ENCODE measurements at regions not wholly inside any gene's neighbourhood (a gene's known extent, or its start where the extent isn't known, plus 50 kb on each side); places are given as distances from the start of the nearest gene placed in this dataset.
A peak's percentile ranks its signal among the peaks of the same experiment; 100 is the strongest.
"Not testable (repeated sequence)": the region's sequence is repeated elsewhere in the genome, so short reads cannot be mapped to it uniquely, and the experiment has no call there.

DNA sequence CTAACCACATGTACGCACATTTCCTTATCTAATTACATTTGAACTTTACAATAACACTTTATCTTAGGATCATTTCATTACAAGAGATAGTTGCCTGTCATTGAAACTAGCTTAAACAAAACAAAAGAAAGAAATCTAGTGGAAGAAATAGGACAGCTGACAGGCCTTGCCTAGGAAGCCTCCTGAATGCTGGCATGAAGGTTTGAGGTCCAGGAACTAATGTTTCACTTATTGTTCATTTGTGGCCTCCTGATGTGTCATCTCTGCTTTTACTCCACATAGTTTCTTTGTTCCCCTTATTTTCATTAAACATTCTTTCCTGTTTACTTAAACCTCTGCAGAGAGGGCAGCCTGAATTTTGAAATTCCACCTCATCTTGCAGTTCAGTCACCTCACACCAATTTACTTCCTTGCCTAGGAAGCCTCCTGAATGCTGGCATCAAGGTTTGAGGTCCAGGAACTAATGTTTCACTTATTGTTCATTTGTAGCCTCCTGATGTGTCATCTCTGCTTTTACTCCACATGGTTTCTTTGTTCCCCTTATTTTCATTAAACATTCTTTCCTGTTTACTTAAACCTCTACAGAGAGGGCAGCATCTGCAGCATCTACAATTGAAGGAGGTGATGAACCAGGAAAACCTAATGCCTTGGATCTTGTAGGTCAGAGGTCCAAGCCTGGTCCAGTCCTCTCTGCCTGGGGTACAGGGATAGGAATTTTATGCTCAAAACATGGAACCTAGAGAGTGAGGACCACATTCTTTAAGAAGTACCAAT is 319.2 kb downstream of the SPATA31A1 start:
- not testable (repeated sequence) for H3K4me1 Mint-ChIP-seq; H3K9me3 Mint-ChIP-seq; H3K27me3 Mint-ChIP-seq (ENCODE audit: low read depth in 3 of 3); DNase-seq; H3K27ac Mint-ChIP-seq; H3K36me3 Mint-ChIP-seq; H3K4me3 Mint-ChIP-seq

GRCh38 chr9:39675211-39675553 is 319.7 kb downstream of the SPATA31A1 start:
- H3K27ac Mint-ChIP-seq; H3K27me3 Mint-ChIP-seq (ENCODE audit: low read depth in 3 of 3); H3K4me1 Mint-ChIP-seq; H3K4me3 Mint-ChIP-seq; H3K36me3 Mint-ChIP-seq; H3K9me3 Mint-ChIP-seq; DNase-seq: not testable (repeated sequence)

GRCh38 chr9:39678534-39679263 is 323.2 kb downstream of the SPATA31A1 start:
- not testable (repeated sequence) for H3K27me3 Mint-ChIP-seq (ENCODE audit: low read depth in 3 of 3); H3K27ac Mint-ChIP-seq; H3K4me3 Mint-ChIP-seq; H3K4me1 Mint-ChIP-seq; DNase-seq; H3K36me3 Mint-ChIP-seq; H3K9me3 Mint-ChIP-seq

DNA sequence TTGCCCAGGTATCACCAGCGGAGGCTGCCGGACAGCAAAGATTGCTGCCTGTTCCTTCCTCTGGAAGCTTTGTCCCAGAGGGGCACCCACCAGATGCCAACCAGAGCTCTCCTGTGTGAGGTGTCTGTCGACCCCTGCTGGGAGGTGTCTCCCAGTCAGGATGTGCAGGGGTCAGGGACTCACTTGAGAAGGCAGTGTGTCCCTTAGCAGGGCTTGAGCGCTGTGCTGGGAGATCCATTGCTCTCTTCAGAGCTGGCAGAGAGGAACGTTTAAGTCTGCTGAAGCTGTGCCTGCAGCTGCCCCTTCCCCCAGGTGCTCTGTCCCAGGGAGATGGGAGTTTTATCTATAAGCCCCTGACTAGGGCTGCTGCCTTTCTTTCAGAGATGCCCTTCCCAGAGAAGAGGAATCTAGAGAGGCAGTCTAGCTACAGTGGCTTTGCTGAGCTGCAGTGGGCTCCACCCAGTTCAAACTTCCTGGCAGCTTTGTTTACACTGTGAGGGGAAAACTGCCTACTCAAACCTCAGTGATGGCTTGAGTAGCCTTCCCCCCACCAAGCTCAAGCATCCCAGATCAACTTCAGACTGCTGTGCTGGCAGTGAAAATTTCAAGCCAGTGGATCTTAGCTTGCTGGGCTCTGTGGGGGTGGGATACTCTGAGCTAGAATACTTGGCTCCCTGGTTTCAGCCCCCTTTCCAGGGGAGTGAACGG is 325.4 kb downstream of the SPATA31A1 start:
- not testable (repeated sequence) for H3K27me3 Mint-ChIP-seq (ENCODE audit: low read depth in 3 of 3); H3K9me3 Mint-ChIP-seq; DNase-seq; H3K4me3 Mint-ChIP-seq; H3K27ac Mint-ChIP-seq; H3K36me3 Mint-ChIP-seq; H3K4me1 Mint-ChIP-seq

DNA sequence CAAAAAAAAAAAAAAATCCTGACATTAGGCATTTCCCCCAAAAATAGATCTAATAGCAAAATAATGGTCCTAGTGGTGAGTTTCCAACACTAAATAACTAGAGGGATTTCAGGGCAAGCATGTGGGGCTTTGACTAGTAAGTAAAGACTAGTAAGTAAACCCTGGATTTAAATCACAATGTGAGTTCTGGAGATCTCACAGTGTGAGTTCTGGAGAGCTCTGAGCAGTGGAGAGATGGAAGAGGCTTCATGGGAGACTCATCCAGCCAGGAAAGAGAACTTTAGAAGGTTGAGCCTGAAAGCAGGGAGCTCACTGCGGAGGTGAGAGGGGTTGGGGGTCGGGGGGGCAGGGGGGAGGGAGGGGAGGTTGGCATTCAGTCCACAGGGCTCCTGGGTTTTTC is 373.4 kb downstream of the SPATA31A1 start:
- not testable (repeated sequence) for H3K9me3 Mint-ChIP-seq; H3K36me3 Mint-ChIP-seq; H3K4me3 Mint-ChIP-seq; H3K4me1 Mint-ChIP-seq; H3K27ac Mint-ChIP-seq; H3K27me3 Mint-ChIP-seq (ENCODE audit: low read depth in 3 of 3); DNase-seq

GRCh38 chr9:39744898-39745297 is 389.4 kb downstream of the SPATA31A1 start:
- DNase-seq; H3K9me3 Mint-ChIP-seq; H3K27me3 Mint-ChIP-seq (ENCODE audit: low read depth in 3 of 3); H3K4me1 Mint-ChIP-seq; H3K27ac Mint-ChIP-seq; H3K36me3 Mint-ChIP-seq; H3K4me3 Mint-ChIP-seq: not testable (repeated sequence)

DNA sequence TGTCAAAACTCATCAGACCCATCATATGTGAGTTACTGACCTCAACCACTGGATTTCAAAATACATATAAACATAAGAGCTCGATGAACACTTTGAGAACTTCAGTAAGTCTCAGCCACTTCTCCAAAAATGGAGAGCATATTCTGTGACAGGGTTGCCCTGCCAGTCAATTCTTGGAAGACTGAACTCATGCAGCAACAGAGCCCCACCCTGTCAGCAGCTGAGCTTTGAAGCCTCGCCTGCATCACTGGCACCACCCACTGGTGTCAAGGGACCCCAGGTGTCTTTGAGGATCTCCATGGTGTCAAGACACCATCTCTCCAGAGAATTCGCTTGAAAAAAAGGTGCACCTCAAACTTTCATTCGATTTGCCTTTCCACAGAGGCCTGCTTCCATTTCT is 420.1 kb downstream of the SPATA31A1 start:
- not testable (repeated sequence) for DNase-seq; H3K4me1 Mint-ChIP-seq; H3K27me3 Mint-ChIP-seq (ENCODE audit: low read depth in 3 of 3); H3K27ac Mint-ChIP-seq; H3K4me3 Mint-ChIP-seq; H3K36me3 Mint-ChIP-seq; H3K9me3 Mint-ChIP-seq

GRCh38 chr9:39791356-39791755 is 435.9 kb downstream of the SPATA31A1 start:
- not testable (repeated sequence) for H3K27me3 Mint-ChIP-seq (ENCODE audit: low read depth in 3 of 3); H3K36me3 Mint-ChIP-seq; H3K4me3 Mint-ChIP-seq; H3K27ac Mint-ChIP-seq; H3K9me3 Mint-ChIP-seq; H3K4me1 Mint-ChIP-seq
- DNase-seq, result peak; percentile 31 to 48 (median 47)

DNA sequence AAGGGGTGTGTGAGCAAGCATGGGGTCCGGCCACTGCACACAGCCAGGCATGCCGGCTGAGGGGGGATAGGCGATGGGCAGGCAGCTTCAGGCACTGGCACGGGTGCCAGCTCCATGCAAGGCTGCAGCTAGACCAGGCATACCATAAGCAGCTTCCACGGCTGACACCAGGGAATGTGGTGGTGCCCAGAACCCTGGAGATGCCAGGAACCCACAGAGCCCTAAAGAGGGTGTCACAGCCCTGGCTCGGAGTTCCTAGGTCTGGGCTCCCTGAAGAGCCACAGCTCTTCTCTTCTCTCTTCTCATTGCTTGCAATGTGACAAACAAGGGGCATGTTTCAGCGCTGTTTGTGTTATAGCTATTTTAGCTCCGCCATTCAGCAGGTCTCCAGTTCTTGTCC is 442.5 kb downstream of the SPATA31A1 start:
- H3K4me3 Mint-ChIP-seq; H3K36me3 Mint-ChIP-seq; H3K9me3 Mint-ChIP-seq; H3K27ac Mint-ChIP-seq; H3K27me3 Mint-ChIP-seq (ENCODE audit: low read depth in 3 of 3); H3K4me1 Mint-ChIP-seq; DNase-seq: not testable (repeated sequence)

DNA sequence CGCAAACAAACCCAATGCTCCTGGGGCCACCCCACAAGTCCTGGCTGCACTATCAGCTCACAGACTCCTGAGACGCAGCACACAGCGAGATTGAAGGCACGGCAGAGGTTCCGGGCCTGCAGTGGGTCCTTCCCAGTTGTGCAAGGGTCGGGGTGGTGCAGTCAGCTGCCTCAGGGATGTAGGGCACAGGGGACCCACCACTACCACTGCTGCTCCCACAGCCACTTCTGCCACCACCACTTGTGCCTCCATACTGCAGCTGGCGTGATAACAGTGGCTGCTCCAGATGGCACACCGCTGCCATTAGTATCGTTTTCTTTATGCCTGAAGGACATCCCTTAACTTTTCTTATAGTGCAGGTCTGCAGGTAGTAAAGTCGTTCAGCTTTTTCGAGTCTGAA is 443.8 kb downstream of the SPATA31A1 start:
- H3K36me3 Mint-ChIP-seq; H3K27me3 Mint-ChIP-seq (ENCODE audit: low read depth in 3 of 3); H3K27ac Mint-ChIP-seq; DNase-seq; H3K4me3 Mint-ChIP-seq; H3K4me1 Mint-ChIP-seq; H3K9me3 Mint-ChIP-seq: not testable (repeated sequence)

DNA sequence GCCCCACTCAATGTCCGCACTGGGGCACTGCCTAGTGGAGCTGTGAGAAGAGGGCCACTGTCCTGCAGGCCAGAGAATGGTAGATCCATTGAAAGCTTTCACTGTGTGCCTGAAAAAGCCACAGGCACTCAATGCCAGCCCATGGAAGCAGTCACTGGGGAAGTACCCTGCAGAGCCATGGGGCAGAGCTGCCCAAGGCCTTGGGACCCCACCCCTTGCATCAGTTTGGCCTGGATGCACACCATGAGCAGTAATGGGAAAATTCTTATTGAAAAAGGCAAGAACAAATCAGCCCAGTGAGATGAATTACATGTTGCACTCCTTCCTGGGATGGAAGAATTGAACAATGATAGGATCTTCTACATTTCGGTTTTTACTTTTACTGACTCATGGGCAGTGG is 447.1 kb downstream of the SPATA31A1 start:
- not testable (repeated sequence) for H3K4me1 Mint-ChIP-seq; H3K9me3 Mint-ChIP-seq; DNase-seq; H3K36me3 Mint-ChIP-seq; H3K27ac Mint-ChIP-seq; H3K27me3 Mint-ChIP-seq (ENCODE audit: low read depth in 3 of 3); H3K4me3 Mint-ChIP-seq

GRCh38 chr9:39809401-39810226 is 454.1 kb downstream of the SPATA31A1 start:
- Mint-ChIP-seq H3K4me1 (peaks cover 8 to 11% of the 10 kb centered on the region in 2 donors), H3K27ac (peak overlapping the region; percentile 80 to 96 (median 92)), H3K4me3 (peak overlapping the region; percentile 89 to 98 (median 95))
- H3K36me3 Mint-ChIP-seq; H3K27me3 Mint-ChIP-seq (ENCODE audit: low read depth in 3 of 3); H3K9me3 Mint-ChIP-seq: not testable (repeated sequence)
- DNase-seq, result peak; percentile 77 to 85 (median 84)

DNA sequence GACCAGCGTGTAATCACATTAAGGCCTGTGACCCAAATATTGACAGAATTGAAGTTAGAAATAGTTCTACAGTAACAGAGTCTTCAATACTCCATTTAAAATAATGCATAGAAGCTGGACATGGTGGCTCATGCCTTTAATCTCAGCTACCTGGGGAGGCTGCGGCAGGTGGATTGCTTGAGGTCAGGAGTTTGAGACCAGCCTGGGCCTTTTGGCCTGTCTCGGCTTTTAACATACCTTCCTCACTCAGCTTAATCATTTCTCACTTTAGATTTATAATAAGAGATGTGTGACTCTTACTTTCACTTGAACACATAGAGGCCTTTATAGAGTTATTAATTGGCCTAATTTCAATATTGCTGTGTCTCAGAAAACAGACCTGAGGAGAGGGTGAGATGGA is 454.9 kb downstream of the SPATA31A1 start:
- not testable (repeated sequence) for H3K36me3 Mint-ChIP-seq; H3K27me3 Mint-ChIP-seq (ENCODE audit: low read depth in 3 of 3); H3K9me3 Mint-ChIP-seq; H3K27ac Mint-ChIP-seq; DNase-seq
- H3K4me1 Mint-ChIP-seq, result peaks cover 8 to 11% of the 10 kb centered on the region in 2 donors
- H3K4me3 Mint-ChIP-seq, result peak overlapping the region in 2 of 5 donors; percentile 24 to 98

GRCh38 chr9:39811615-39812014 is 456.1 kb downstream of the SPATA31A1 start:
- DNase-seq; H3K4me3 Mint-ChIP-seq; H3K9me3 Mint-ChIP-seq; H3K36me3 Mint-ChIP-seq; H3K27me3 Mint-ChIP-seq (ENCODE audit: low read depth in 3 of 3); H3K27ac Mint-ChIP-seq: not testable (repeated sequence)
- peaks cover 8 to 11% of the 10 kb centered on the region in 2 donors for H3K4me1 Mint-ChIP-seq

Data from immature natural killer cell (primary cell).